ENCODE measurements at regions not wholly inside any gene's neighbourhood (a gene's known extent, or its start where the extent isn't known, plus 50 kb on each side); places are given as distances from the start of the nearest gene placed in this dataset.

DNA sequence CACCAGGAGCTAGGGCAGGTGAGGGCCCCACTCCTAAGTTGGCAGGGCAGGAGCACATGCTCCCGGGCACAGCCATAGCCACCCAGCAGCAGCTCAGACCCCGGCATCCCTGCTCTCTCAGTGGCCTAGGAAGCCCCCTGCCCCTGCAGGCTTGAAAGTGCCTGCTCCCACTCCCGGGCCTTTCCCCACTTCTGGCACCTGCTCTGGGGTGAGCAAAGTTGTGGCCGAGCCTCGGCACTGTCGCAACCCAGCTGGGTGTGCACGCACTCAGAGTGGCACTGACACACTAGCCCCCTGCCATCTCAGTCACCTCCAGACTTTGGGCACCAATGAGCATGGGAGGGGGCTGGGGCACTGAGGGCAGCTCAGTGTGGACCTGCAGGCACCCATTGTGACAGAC lies 60.8 kb upstream of the CDKN2AIP start:
- H2BK20ac ChIP-seq (ENCODE audit: low read depth, low read length) = no peak overlapping the region
- peaks cover 13% of the 10 kb centered on the region for H3K9me3 ChIP-seq (ENCODE audit: control insufficient read depth, insufficient read depth, low read length)
- no peak overlapping the region for H3K23ac ChIP-seq (ENCODE audit: low read depth, low read length)
- DNase-seq (no peak), ATAC-seq (ENCODE audit: low read depth) (no peak)
- no TSS peak for BruUV-seq (replicated peaks)
- H3K4me2 ChIP-seq (ENCODE audit: low read depth, low read length) = no peak overlapping the region
- H3K4me1 ChIP-seq (ENCODE audit: control insufficient read depth, insufficient read depth, low read length) = no peaks in the 10 kb centered on the region
- in situ Hi-C loops (cut with MboI; ENCODE audit: low sequenced_read_pairs) = no loop called here
- TF ChIP-seq RAD21 (IDR thresholded peaks at IDR 0.05; ENCODE audit: low read length) (no peak), SMC3 (IDR thresholded peaks at IDR 0.05; ENCODE audit: low read depth, low read length) (no peak), BHLHE40 (IDR thresholded peaks at IDR 0.05; ENCODE audit: low read depth, low read length) (no peak), RFX5 (IDR thresholded peaks at IDR 0.05; ENCODE audit: low read depth, low read length) (no peak), MAFK (IDR thresholded peaks at IDR 0.05; ENCODE audit: low read depth, low read length) (no peak), RCOR1 (IDR thresholded peaks at IDR 0.05; ENCODE audit: insufficient replicate concordance, low read length) (no peak), NFE2L2 (IDR thresholded peaks at IDR 0.05; ENCODE audit: low read depth, low read length) (no peak), MXI1 (IDR thresholded peaks at IDR 0.05; ENCODE audit: borderline replicate concordance, low read depth, low read length) (no peak), MAZ (IDR thresholded peaks at IDR 0.05; ENCODE audit: borderline replicate concordance, low read depth, low read length) (no peak), CEBPB (IDR thresholded peaks at IDR 0.05; ENCODE audit: low read depth, low read length) (no peak), CHD1 (IDR thresholded peaks at IDR 0.05; ENCODE audit: low read depth, low read length) (no peak)
- TF ChIP-seq, protein P1, sequence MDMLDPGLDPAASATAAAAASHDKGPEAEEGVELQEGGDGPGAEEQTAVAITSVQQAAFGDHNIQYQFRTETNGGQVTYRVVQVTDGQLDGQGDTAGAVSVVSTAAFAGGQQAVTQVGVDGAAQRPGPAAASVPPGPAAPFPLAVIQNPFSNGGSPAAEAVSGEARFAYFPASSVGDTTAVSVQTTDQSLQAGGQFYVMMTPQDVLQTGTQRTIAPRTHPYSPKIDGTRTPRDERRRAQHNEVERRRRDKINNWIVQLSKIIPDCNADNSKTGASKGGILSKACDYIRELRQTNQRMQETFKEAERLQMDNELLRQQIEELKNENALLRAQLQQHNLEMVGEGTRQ (IDR thresholded peaks at IDR 0.05; ENCODE audit: low read depth, low read length) = no peak
- TF ChIP-seq, protein P2, sequence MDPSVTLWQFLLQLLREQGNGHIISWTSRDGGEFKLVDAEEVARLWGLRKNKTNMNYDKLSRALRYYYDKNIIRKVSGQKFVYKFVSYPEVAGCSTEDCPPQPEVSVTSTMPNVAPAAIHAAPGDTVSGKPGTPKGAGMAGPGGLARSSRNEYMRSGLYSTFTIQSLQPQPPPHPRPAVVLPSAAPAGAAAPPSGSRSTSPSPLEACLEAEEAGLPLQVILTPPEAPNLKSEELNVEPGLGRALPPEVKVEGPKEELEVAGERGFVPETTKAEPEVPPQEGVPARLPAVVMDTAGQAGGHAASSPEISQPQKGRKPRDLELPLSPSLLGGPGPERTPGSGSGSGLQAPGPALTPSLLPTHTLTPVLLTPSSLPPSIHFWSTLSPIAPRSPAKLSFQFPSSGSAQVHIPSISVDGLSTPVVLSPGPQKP (IDR thresholded peaks at IDR 0.05; ENCODE audit: borderline replicate concordance, low read depth, low read length) = no peak
- TF ChIP-seq, protein P3, sequence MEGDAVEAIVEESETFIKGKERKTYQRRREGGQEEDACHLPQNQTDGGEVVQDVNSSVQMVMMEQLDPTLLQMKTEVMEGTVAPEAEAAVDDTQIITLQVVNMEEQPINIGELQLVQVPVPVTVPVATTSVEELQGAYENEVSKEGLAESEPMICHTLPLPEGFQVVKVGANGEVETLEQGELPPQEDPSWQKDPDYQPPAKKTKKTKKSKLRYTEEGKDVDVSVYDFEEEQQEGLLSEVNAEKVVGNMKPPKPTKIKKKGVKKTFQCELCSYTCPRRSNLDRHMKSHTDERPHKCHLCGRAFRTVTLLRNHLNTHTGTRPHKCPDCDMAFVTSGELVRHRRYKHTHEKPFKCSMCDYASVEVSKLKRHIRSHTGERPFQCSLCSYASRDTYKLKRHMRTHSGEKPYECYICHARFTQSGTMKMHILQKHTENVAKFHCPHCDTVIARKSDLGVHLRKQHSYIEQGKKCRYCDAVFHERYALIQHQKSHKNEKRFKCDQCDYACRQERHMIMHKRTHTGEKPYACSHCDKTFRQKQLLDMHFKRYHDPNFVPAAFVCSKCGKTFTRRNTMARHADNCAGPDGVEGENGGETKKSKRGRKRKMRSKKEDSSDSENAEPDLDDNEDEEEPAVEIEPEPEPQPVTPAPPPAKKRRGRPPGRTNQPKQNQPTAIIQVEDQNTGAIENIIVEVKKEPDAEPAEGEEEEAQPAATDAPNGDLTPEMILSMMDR (conservative IDR thresholded peaks at IDR 0.05; ENCODE audit: low read depth, low read length) = no peak
- no peak overlapping the region for H2BK120ac ChIP-seq (ENCODE audit: low read depth, low read length)
- H3K79me1 ChIP-seq (ENCODE audit: low read depth in 1 of 2, low read length in 2 of 2) = no peaks in the 10 kb centered on the region
- H3K9ac ChIP-seq (ENCODE audit: low read depth, low read length) = no peak overlapping the region
- no peak overlapping the region for H2BK5ac ChIP-seq (ENCODE audit: low read depth, low read length, poor library complexity, severe bottlenecking)
- H3K27me3 ChIP-seq (ENCODE audit: control insufficient read depth, insufficient read depth, low read length) = peaks cover 25% of the 10 kb centered on the region
- H3K14ac ChIP-seq (replicated peaks; ENCODE audit: low read depth, low read length) = no peak overlapping the region
- dilution Hi-C loops (cut with HindIII; ENCODE audit: low sequenced_read_pairs, unreplicated experiment) = no loop called here
- ChIA-PET CTCF (no interaction called here), POLR2A (ENCODE audit: unreplicated experiment) (no interaction called here)
- H3K56ac ChIP-seq (ENCODE audit: extremely low read depth, insufficient read depth, low read length) = no peak overlapping the region
- no peak overlapping the region for H3K27ac ChIP-seq (ENCODE audit: insufficient read depth, low read length)
- no peak overlapping the region for H3K4me3 ChIP-seq (ENCODE audit: insufficient read depth, low read depth, low read length)
- no peak overlapping the region for H3K4ac ChIP-seq (ENCODE audit: low read depth, low read length)
- H4K5ac ChIP-seq (ENCODE audit: low read depth, low read length) = no peak overlapping the region
- no peaks in the 10 kb centered on the region for H4K20me1 ChIP-seq (ENCODE audit: insufficient read depth, low read length)
- no peak overlapping the region for H4K8ac ChIP-seq (ENCODE audit: low read depth in 2 of 2, low read length in 2 of 2)
- H2AK9ac ChIP-seq (replicated peaks; ENCODE audit: low read depth, low read length, poor library complexity) = no peak overlapping the region
- H3K18ac ChIP-seq (ENCODE audit: low read depth, low read length) = no peak overlapping the region
- WGBS, 2 experiments (ENCODE audit: extremely low coverage in 2 of 2, insufficient read length in 1 of 2) = 40% methylated on average over 3 of the region's 7 CpGs; no CpG with 5 or more reads in 1 of the 2 experiments
- no peaks in the 10 kb centered on the region for H3K36me3 ChIP-seq (ENCODE audit: control insufficient read depth, insufficient read depth, low read length)
- intact Hi-C loops (cut with micrococcal nuclease) = no loop called here
- peak overlapping the region; percentile 5 for H2AFZ ChIP-seq (replicated peaks; ENCODE audit: low read length, poor library complexity)
- no peak overlapping the region for H2BK15ac ChIP-seq (ENCODE audit: low read depth, low read length)
- H3K9me1 ChIP-seq (ENCODE audit: insufficient read depth, low read length) = peaks cover 3% of the 10 kb centered on the region; the same call in 1 of the 2 replicates
- no peak overlapping the region for H2AK5ac ChIP-seq (ENCODE audit: low read depth, low read length)
- H4K91ac ChIP-seq (ENCODE audit: insufficient read depth, low read depth, low read length) = no peak overlapping the region
